GM19395 (cell line): ENCODE measurements at regions not wholly inside any gene's neighbourhood (a gene's known extent, or its start where the extent isn't known, plus 50 kb on each side); places are given as distances from the start of the nearest gene placed in this dataset.

ENCODE experiments used
- ATAC-seq: cut with Tn5 transposase; IDR thresholded peaks from one replicate; pipeline ENCODE4 v1.9.1; 2021; ENCODE audit warnings: mild to moderate bottlenecking, moderate library complexity; ENCODE audit not compliant: unreplicated experiment

DNA sequence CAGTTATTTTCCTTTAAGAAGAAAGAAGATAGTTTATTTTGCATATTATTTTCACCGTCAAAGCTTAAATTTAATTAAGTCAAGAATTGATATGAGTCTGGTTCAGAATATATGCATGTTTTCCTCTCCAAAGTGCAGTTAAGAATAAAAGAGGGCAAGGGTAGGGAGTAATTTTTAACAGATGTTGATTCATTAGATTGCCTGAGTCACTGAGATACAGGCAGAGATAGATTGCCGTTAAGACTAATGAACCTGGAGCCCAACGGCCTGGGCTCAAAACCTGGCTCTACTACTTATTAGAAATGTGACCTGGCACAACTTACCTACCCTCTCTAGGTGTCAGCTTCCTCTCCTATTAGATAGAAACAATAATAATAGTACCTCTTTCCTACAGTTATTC, 1037.4 kb upstream of the PABPC4L start:
- ATAC-seq: no peak

DNA sequence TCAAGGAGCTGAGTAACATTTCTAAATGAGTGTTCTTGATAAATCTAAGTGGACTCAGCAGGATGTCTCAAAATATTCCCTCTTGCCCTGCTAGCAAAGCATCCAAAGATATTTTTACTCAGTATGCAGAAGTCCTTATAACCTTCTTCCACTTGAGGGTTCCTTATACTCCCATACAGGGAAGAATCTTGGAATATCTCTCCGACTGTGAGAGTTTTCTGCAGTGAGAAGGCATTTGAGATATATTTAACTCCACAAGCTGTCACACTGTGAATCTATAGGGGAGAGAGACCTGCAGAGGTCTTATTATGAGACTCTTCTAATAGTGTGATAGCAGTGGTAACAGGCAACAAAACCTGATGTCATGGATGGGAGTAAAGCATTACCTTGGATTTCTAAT, 1034.5 kb upstream of the PABPC4L start:
- ATAC-seq: no peak

DNA sequence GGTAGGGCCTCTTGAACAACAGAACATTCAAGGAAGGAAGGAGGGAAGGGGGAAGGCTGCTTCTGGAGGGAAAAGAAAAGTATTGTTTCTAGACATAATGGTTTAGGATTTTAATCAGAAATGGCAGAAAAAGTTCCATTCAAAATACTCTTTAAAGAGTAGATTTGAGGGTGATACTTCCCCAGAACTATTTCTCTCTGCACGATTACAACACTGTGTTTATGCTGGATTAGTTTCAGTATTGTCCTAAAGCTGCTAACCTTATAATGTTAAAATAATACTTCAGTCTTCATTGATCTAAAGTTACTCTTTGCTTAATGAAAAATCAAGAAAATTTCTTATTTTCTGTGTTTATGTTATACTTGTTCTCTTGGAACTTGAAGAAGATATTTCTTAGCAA, 1026.3 kb upstream of the PABPC4L start:
- no peak for ATAC-seq

DNA sequence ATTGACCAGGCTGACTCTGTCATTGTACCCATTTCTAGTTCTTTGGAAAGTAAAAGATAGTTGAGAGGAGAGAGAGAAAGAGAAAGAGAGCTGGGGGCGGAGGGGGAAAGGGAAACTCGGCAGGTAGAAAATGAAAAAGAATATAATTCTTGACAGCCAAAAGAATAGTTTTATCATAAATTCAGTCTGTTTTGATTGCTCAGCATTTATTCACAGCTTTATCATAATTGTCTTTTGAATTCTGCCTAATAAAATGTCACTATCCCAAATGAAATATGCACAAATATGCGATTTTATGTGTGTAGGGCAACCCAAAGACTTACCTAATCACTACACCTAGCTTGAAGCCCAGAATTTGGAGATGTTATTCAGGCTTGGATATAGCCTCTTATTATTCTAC, 1024.0 kb upstream of the PABPC4L start:
- ATAC-seq: no peak

DNA sequence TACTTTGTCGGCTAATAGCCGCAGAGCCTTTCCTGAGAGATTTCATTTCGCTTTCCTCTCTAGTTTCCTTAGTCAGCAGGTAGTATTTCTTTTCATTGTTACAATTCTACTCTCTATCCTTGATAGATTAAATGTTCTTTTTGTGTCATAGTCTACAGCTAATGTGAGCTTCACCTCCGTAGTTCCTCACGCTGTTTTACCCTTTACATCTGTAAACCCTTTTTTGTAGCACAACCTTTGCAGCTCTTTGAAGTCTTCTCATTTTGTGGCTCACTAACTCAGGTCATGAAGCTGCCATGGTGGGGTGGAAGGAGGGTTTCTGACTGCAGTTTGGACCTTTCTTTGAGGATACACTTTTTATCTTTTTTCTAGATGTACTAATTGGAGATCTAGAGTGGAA, 1008.8 kb upstream of the PABPC4L start:
- no peak for ATAC-seq

DNA sequence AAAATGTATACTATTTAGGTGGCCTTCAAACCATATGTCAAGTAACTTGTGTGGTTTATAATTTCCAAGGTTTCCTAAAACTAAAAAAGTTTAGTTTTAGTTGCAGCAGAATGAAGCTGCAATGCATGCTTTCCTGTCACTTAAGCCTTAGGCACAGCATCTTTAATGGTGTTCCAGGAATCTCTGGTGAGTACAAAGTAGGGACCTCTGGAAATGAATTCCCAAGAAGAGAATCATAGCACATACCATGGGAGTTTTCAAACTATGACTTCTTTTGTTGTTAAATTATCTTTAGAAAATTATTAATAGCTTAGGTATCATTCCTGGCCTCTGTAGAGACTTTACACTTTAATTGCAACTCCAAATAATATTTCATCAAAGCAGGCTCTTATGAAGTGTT, 1005.9 kb upstream of the PABPC4L start:
- no peak for ATAC-seq

DNA sequence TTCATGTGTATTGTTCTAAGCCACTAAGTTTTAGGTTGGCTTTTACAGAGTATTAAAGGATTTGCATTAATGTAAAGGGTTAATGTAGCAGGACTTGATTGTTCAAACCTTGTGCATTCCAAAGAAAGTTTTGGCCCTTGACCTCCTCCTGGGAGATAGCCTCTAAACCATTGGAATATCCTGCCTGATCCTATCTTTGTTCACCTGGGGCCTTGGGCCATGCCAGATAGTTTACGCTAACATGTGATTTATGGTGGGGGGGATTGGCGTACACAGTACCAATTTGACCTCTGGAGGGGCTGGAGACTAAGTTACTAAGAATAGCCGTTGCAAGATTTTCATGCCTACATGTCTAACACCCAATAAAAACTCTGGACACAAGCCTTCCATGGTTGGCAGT, 1002.7 kb upstream of the PABPC4L start:
- no peak for ATAC-seq

DNA sequence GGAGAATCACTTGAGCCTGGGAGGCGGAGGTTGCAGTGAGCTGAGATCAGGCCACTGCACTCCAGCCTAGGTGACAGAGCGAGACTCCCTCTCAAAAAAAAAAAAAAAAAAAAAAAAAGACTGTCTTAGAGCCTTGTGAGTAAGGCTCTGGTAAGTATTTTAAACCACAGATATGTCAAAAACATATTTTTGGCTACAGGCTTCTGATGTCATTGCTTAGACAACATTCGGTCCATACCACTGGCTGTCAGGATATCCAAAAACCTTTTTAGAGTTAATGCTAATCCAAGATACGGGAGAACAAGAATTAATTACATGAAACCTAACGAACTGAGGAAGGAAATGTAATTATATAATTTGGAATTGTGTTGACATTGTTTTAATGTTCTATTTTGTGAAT, 999.5 kb upstream of the PABPC4L start:
- ATAC-seq: no peak

DNA sequence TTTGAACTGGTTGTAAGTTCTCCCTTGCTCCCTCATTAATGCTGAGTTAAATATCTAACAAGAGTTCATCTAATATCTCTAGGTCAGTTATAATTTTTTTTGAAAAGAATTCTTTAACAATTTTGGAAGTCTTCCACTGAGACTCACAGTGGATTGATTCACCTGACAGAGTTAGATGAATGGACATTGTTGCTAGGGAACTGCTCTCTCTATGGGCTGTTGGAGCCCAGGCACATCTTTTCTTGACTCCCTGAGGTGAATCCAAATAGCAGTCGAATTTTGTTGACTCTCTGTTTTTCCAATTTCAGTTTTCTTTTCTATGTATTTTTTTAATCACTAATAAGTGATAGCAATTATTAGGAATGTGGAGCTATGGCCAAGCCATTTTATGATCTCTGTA, 996.1 kb upstream of the PABPC4L start:
- ATAC-seq: no peak

DNA sequence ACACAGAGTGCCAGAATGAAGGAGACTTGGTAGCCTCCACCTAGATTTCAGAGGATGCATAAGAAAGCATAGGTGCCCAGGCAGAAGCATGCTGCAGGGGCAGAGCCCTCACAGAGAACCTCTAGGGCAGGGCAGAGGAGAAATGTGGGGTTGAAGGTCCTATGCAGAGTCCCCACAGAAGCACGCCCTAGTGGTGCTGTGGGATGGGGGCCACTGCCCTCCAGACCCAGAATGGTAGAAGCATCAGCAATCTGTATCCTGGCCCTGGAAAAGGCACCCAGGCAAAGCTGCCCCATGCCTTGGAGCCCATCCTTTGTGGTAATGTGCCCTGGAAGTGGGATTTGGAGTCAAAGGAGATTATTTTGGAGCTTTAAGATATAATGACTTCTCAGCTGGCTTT, 992.9 kb upstream of the PABPC4L start:
- no peak for ATAC-seq

DNA sequence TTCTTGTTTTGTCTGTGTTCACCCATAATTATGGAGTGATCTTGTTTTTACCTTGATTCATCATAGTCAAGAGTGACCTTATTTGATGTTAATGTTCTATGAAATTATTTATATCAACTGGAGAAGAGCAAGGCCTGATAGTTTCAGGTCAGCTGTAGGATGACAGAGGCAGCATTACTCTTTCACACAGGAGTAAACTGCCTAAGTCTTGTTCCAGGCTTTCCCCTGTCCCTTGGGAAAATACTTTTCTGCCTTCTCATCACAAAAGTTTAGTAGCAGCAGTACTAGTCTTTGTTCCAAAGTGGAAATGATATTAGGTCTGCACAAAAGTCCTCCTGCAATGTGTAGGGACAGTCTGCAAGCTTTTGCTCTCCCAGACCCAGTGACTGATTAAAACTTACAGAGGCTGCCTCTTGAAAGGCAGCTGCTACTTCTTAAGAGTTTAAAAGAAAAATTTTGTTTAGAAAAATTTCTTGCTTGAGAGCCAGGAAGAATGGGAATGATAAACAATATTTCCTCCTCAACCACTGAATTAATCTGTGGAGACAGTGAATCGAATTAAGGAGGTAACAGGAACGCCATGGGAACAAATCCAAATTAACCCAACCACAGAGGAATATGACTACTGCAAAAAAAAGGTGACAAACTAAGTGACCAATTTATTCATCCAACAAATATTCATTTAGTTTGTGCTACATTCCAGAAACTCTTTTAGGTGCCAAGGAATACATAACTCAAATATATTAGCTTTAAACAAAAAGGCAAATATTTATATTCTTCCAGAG, 991.4 kb upstream of the PABPC4L start:
- ATAC-seq: no peak

DNA sequence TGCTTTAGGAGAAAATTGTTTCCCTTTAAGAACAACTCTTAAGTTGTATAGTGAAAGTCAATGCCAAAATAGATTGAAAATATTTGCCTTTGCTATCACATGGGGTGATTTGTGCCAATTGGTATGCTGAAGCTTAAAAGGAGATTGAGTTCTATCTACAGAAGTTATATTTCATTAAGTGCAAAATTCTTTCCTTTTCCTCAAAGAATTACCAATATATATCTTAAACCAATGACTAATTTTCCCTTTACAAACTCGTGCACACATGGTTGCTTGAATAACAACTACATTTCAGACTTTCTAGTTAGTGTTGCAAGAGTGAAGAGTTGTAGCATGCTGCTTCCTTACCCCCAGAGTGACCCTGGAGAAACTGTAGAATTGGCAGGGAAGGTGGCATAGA, 990.0 kb upstream of the PABPC4L start:
- ATAC-seq: no peak

DNA sequence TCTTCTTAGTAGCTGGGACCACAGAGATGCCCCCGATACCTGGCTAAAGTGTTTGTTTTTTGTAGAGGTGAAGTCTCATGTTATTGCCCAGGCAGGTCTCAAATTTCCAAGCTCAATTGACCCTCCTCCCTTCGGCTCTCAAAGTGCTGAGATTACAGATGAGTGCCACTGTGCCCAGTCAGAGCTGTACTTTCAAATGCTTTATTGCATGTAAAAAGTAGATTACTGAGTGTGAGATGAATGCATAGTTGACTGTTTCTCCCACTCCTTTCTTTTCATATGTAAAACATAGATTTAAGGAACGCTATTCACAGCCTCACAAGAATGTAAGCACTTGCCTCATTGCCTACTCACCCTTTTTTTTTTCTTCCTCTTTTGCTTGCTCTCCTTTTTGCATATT, 984.4 kb upstream of the PABPC4L start:
- ATAC-seq: no peak

DNA sequence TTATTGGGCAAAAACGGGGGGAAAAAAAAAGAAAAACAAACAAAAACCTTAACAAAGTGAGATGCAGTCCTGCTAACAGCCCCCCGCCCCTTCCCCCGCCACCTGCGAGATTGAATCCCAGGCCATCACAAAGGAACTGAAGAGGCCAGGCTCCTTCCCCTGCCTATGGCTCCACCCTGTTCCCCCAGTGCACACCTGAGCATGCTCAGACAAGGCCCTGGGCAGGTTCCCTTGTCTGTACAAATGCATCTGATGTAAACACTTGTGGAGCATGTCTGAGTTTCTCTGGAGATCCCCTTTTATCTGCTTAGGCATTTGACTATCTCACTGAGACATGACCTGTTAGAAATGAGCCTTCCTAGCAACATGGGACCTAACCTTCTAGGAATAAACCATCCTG, 983.7 kb upstream of the PABPC4L start:
- ATAC-seq: no peak

DNA sequence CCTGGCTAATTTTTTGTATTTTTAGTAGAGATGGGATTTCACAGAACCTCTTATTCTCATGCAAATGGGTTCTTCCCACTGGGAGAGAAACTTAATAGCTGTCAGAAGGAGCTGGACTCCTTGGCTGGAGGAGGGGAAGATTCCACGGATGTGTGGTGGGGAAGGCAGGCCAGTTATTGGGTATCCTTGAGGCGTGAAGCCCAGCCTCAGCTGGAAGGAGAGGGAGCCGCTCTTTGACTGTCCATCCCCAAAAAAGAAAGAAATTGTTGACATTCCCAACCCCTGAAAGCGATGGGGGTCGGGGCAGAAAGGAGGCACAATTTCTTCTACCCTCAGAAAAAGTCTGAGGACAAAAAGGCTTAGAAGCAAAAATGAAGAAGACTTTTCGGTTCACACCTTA, 983.1 kb upstream of the PABPC4L start:
- ATAC-seq: no peak

DNA sequence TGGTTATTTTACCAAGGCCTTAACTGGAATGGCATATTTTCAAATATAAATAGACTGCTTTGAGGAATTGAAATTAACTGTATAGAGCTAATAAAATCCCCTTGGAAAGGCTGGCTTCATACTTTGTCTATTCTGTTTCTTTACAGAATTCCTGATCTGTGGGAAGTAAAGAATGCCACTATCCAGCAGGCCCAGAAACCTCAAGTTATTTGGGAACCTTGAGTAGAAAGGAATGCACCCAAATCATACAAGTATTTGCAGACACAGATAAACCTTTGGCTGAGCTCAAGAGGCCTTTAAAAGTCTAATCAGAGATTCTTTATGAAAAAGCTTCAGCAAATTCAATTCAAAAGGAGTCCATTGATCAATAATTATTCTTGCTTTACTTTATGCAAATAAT, 975.7 kb upstream of the PABPC4L start:
- ATAC-seq: no peak

DNA sequence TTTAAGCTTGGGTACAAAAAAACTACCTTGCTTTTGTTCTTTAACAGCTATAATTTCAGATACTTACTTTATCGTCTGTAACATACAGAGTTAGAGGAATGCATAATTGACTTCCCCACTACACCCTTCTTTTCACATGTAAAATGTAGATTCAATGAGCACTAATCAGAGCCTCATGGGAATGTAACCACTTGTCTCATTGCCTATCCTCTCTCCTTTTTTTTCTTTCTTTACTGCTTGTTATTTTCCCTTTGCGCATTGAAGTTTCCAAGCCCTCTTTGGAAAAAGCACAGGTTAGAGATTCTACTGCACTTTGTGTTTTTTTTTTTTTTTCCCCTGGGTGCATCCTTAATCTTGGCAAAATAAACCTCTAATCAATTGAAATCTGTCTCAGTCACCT, 965.1 kb upstream of the PABPC4L start:
- no peak for ATAC-seq

DNA sequence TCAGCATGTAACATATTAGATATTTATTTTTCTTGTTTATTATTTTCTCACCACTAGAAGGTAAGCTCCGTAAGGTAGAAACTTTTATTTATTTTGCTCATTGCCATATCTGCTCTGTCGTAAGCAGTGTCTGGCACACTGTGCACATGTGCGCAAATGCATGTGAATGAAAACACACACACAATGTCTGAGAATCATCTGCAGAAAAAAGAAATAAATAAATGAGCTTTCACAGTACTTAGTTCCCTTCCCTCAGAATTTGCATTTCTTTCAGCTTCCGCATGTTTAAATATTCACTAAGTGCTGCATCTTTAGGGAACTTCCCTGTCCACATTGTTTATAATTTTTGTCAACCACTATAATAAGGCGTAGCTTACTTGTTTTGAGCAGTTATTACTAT, 963.0 kb upstream of the PABPC4L start:
- no peak for ATAC-seq

DNA sequence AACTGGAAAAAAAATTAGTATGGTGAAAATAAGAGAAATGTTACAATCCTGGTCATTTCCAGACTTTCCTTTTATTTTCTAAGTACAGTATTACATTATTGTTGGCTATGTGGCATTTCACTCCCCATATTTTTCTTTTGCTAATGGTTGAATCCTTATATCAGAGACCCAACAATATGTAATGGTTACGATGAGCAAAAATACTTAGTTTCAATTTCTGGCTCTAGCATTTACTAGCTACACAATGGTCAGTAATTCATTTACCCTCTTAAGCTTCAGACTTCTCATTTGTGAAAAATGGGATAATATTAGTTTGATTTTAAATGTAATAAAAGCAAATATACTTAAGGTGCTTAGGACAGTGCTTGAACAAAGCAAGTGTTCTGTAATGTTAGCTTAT, 942.9 kb upstream of the PABPC4L start:
- no peak for ATAC-seq

DNA sequence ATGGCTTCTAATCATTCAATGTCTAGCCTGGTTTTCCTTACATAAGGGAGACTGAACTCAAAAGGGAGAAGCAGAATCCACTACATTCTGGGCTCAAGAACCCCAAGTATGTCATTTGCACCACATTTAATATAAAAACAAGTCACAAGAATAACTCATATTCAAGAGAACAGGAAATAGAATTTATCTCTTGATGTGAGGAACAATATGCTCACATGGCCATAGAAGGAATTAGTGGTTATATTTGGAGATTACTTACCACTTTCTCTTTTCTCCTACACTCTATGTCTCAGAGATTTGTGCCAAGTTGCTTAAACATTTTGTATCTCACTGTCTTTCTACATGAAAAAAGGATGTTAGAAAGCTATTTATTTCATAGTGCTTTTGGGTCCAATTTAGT, 922.6 kb upstream of the PABPC4L start:
- no peak for ATAC-seq

DNA sequence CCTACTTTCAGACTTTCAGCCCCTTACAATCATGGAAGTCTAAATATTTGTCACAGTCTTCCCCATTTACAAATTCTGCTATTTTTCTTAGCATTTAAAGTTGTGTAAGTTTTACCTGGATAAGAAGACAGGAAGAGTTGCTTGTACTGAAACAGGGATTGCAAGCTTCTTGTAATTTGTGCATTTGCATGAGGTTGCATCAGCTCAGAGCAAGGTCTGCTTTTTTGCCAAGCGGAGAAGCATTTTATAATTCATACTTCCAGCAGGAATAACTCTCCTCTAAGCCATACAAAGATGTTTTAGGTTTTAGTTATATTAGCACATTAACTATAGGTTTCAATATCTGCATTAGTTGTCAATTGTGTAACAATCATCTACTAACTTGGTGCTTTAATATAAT, 922.0 kb upstream of the PABPC4L start:
- no peak for ATAC-seq

DNA sequence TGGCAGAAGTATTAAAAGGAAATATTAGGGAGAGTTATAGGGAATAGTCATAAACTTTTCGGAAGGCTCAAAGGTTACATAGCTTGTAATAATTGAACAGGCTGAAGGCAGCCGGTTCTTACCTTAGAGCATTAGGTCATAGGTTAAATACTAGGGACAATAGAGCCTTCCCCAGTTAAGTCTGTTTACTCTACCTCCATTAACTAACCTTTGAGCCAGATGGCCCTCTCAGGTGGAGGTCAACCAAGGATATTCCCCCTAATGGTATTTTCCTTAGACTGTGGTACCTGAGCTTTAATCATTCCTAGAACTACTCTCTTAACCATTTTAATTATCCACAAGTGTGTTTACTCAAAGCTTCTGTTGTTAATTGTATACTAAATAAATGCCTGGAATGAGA, 920.9 kb upstream of the PABPC4L start:
- ATAC-seq: no peak

DNA sequence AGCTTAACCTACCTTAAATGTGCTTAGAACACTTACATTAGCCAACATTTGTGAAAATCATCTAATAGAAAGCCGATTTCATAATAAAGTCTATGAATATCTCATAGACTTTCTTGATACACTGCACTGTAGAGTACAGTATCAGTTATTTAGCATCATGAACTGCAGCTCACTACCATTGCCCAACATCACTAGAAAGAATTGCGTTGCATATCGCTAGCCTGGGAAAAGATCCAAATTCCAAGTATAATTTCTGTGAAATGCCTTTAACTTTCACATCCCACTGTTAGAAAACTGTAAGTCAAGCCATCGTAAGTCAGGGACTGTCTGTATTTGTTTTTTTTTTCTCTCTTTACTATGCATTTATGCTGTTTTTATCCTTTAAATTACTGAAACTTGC, 918.6 kb upstream of the PABPC4L start:
- no peak for ATAC-seq
